ENCODE measurements at regions not wholly inside any gene's neighbourhood (a gene's known extent, or its start where the extent isn't known, plus 50 kb on each side); places are given as distances from the start of the nearest gene placed in this dataset.

- TF ChIP-seq POLR2A (IDR thresholded peaks at IDR 0.05) (no peak), EP300 (IDR thresholded peaks at IDR 0.05) (no peak), POLR2AphosphoS5 (IDR thresholded peaks at IDR 0.05) (no peak)
Observed at GRCh38 chr4:125677665-125678307, 363.0 kb downstream of the FAT4 start.

GRCh38 chr4:125679989-125680388, 365.2 kb downstream of the FAT4 start:
- no peaks in the 10 kb centered on the region for H3K4me1 ChIP-seq
- H3K27ac ChIP-seq, result no peak overlapping the region
- no peaks in the 10 kb centered on the region for H3K36me3 ChIP-seq
- H3K9me3 ChIP-seq, result no peaks in the 10 kb centered on the region
- TF ChIP-seq POLR2AphosphoS5 (IDR thresholded peaks at IDR 0.05), result no peak
- no peak for TF ChIP-seq POLR2A (IDR thresholded peaks at IDR 0.05)
- no peak for TF ChIP-seq EP300 (IDR thresholded peaks at IDR 0.05)
- TF ChIP-seq, protein P1, sequence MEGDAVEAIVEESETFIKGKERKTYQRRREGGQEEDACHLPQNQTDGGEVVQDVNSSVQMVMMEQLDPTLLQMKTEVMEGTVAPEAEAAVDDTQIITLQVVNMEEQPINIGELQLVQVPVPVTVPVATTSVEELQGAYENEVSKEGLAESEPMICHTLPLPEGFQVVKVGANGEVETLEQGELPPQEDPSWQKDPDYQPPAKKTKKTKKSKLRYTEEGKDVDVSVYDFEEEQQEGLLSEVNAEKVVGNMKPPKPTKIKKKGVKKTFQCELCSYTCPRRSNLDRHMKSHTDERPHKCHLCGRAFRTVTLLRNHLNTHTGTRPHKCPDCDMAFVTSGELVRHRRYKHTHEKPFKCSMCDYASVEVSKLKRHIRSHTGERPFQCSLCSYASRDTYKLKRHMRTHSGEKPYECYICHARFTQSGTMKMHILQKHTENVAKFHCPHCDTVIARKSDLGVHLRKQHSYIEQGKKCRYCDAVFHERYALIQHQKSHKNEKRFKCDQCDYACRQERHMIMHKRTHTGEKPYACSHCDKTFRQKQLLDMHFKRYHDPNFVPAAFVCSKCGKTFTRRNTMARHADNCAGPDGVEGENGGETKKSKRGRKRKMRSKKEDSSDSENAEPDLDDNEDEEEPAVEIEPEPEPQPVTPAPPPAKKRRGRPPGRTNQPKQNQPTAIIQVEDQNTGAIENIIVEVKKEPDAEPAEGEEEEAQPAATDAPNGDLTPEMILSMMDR (IDR thresholded peaks at IDR 0.05), result no peak
- no peak overlapping the region for H3K4me3 ChIP-seq
- no peaks in the 10 kb centered on the region for H3K27me3 ChIP-seq
- no peak for ATAC-seq

More at GRCh38 chr4:125677665-125678307, 363.0 kb downstream of the FAT4 start:
- 61 to 100% methylated on average over 2 of the region's 2 CpGs for WGBS, 2 donors (ENCODE audit: low coverage in 1 of 2)
- no peaks in the 10 kb centered on the region for H3K9me3 ChIP-seq
- no peaks in the 10 kb centered on the region for H3K36me3 ChIP-seq
- no peak for ATAC-seq
- no peak overlapping the region for H3K27ac ChIP-seq
- H3K27me3 ChIP-seq, result no peaks in the 10 kb centered on the region
- H3K4me3 ChIP-seq, result no peak overlapping the region
- H3K4me1 ChIP-seq, result no peaks in the 10 kb centered on the region

DNA sequence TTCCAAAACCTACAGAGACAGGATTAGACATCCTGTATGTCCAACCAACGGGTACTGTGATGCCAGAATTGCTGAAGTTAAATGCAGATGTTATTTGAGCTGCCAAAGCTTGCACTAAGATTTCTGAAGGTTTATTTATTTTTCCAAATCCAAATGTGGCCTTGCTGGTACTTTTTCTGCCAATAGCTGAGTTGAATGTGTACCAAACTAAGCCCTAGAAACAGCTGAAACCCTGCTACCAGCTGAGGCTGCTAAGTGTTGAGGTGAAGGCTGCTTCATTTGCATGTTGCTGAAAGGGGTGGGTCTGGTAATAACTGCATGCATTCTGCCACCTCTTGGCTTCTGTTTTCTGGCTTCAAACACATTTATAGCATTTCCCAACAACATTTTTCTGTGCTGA, 366.5 kb downstream of the FAT4 start:
- Histone ChIP-seq H3K27ac (no peak overlapping the region), H3K27me3 (no peaks in the 10 kb centered on the region), H3K9me3 (no peaks in the 10 kb centered on the region), H3K4me3 (no peak overlapping the region), H3K36me3 (no peaks in the 10 kb centered on the region), H3K4me1 (no peaks in the 10 kb centered on the region)
- TF ChIP-seq POLR2A (IDR thresholded peaks at IDR 0.05), result no peak
- TF ChIP-seq, protein P1 (IDR thresholded peaks at IDR 0.05), result no peak
- TF ChIP-seq EP300 (IDR thresholded peaks at IDR 0.05), result no peak
- no peak for TF ChIP-seq POLR2AphosphoS5 (IDR thresholded peaks at IDR 0.05)
- 50 to 73% methylated on average over 1 of the region's 1 CpG for WGBS, 2 donors (ENCODE audit: low coverage in 1 of 2)
- no peak for ATAC-seq

DNA sequence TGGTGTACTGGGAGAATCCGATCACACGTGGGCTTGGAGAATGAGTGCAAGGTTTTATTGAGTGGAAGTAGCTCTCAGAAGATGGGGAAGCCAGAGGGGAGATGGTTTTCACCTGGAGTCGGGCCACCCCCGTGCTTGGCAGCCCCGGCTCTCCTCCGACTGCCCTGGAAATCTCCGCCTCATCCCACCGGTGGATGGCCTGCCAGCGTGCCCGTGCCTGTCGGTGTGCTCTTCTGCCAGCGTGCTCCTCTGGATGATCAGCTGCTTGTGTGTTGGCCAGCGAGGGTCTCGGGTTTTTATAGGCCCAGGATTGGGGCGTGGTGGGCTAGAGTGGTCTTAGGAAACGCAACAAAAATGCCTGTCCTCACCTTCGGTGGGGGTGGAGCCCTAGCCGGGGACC, 368.0 kb downstream of the FAT4 start:
- Histone ChIP-seq H3K27me3 (no peaks in the 10 kb centered on the region), H3K4me3 (no peak overlapping the region), H3K9me3 (no peaks in the 10 kb centered on the region), H3K27ac (no peak overlapping the region), H3K4me1 (no peaks in the 10 kb centered on the region), H3K36me3 (no peaks in the 10 kb centered on the region)
- WGBS, 2 donors (ENCODE audit: low coverage in 1 of 2), result 92 to 96% methylated on average over 5 to 10 of the region's 18 CpGs
- no peak for ATAC-seq
- TF ChIP-seq EP300 (IDR thresholded peaks at IDR 0.05), result no peak
- TF ChIP-seq POLR2AphosphoS5 (IDR thresholded peaks at IDR 0.05), result no peak
- no peak for TF ChIP-seq POLR2A (IDR thresholded peaks at IDR 0.05)
- TF ChIP-seq, protein P1 (IDR thresholded peaks at IDR 0.05), result no peak

- no peaks in the 10 kb centered on the region for H3K27me3 ChIP-seq
- TF ChIP-seq POLR2A (IDR thresholded peaks at IDR 0.05) (no peak), POLR2AphosphoS5 (IDR thresholded peaks at IDR 0.05) (no peak), EP300 (IDR thresholded peaks at IDR 0.05) (no peak)
- TF ChIP-seq, protein P1 (IDR thresholded peaks at IDR 0.05), result no peak
- H3K27ac ChIP-seq, result no peak overlapping the region
- H3K4me1 ChIP-seq, result no peaks in the 10 kb centered on the region
- no peak for ATAC-seq
- H3K36me3 ChIP-seq, result no peaks in the 10 kb centered on the region
- no peaks in the 10 kb centered on the region for H3K9me3 ChIP-seq
- 88 to 91% methylated on average over 3 of the region's 3 CpGs for WGBS, 2 donors (ENCODE audit: low coverage in 1 of 2)
- H3K4me3 ChIP-seq, result no peak overlapping the region
Observed at GRCh38 chr4:125688841-125689240, 374.1 kb downstream of the FAT4 start.
